ENCODE measurements at regions not wholly inside any gene's neighbourhood (a gene's known extent, or its start where the extent isn't known, plus 50 kb on each side); places are given as distances from the start of the nearest gene placed in this dataset.

- CTCF ChIA-PET (ENCODE audit: unreplicated experiment): no interaction called here
- Histone ChIP-seq H3K4me1 (ENCODE audit: insufficient read depth, low read length, poor library complexity, severe bottlenecking) (no peaks in the 10 kb centered on the region), H3K79me2 (ENCODE audit: insufficient read depth, low read depth, low read length) (no peaks in the 10 kb centered on the region), H3K4me2 (ENCODE audit: low read length) (no peak overlapping the region), H3K27ac (ENCODE audit: low read depth, low read length, poor library complexity, severe bottlenecking) (no peak overlapping the region), H3K4me3 (ENCODE audit: low read depth, low read length, poor library complexity, severe bottlenecking) (no peak overlapping the region), H4K20me1 (ENCODE audit: insufficient read depth, low read length) (no peaks in the 10 kb centered on the region), H2AFZ (ENCODE audit: low read length) (no peak overlapping the region), H3K9me2 (ENCODE audit: insufficient read depth, low read length) (no peaks in the 10 kb centered on the region), H3K36me3 (ENCODE audit: insufficient read depth, low read length) (no peaks in the 10 kb centered on the region), H3K9me3 (ENCODE audit: low read length) (0 out of 2 replicates have a peak, but pooled peaks cover 3% of the 10 kb centered on the region)
- intact Hi-C loops (cut with micrococcal nuclease; ENCODE audit: unreplicated experiment): no loop called here
- TF ChIP-seq EZH2phosphoT487 (IDR thresholded peaks at IDR 0.05; ENCODE audit: borderline replicate concordance, low read depth, low read length): no peak
- TF ChIP-seq, protein P1, sequence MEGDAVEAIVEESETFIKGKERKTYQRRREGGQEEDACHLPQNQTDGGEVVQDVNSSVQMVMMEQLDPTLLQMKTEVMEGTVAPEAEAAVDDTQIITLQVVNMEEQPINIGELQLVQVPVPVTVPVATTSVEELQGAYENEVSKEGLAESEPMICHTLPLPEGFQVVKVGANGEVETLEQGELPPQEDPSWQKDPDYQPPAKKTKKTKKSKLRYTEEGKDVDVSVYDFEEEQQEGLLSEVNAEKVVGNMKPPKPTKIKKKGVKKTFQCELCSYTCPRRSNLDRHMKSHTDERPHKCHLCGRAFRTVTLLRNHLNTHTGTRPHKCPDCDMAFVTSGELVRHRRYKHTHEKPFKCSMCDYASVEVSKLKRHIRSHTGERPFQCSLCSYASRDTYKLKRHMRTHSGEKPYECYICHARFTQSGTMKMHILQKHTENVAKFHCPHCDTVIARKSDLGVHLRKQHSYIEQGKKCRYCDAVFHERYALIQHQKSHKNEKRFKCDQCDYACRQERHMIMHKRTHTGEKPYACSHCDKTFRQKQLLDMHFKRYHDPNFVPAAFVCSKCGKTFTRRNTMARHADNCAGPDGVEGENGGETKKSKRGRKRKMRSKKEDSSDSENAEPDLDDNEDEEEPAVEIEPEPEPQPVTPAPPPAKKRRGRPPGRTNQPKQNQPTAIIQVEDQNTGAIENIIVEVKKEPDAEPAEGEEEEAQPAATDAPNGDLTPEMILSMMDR (conservative IDR thresholded peaks at IDR 0.05; ENCODE audit: low read length): no peak
- no peak for DNase-seq (ENCODE audit: low spot score)
- POLR2A ChIA-PET: no interaction called here
- no TSS peak for BruUV-seq (replicated peaks)
Measured at GRCh38 chr14:84084056-84084630, 1445.8 kb upstream of the FLRT2 start.

DNA sequence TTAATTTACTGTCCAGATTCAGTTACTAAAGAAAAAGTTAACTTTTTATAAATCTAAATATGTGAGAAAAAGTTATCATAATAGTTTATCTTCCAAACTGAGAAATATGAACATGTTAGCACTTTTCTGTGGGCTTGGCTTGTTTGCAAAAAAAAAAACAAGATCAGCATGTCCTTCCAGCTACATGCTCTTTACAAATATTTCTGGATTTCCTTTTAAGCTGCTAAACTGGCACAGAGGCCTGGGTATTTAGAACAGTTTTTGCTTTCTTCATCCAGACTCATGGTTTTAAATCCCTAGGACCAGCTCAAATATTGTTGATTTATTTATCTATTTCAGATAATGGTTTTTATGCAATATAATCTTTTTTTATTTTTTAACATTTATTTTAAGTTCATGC is 1444.5 kb upstream of the FLRT2 start:
- Histone ChIP-seq H3K9me3 (ENCODE audit: low read length) (0 out of 2 replicates have a peak, but pooled peaks cover 3% of the 10 kb centered on the region), H3K4me3 (ENCODE audit: low read depth, low read length, poor library complexity, severe bottlenecking) (no peak overlapping the region), H3K27ac (ENCODE audit: low read depth, low read length, poor library complexity, severe bottlenecking) (no peak overlapping the region), H3K79me2 (ENCODE audit: insufficient read depth, low read depth, low read length) (no peaks in the 10 kb centered on the region), H3K4me2 (ENCODE audit: low read length) (no peak overlapping the region), H2AFZ (ENCODE audit: low read length) (no peak overlapping the region), H3K9me2 (ENCODE audit: insufficient read depth, low read length) (no peaks in the 10 kb centered on the region), H3K4me1 (ENCODE audit: insufficient read depth, low read length, poor library complexity, severe bottlenecking) (no peaks in the 10 kb centered on the region), H4K20me1 (ENCODE audit: insufficient read depth, low read length) (no peaks in the 10 kb centered on the region), H3K36me3 (ENCODE audit: insufficient read depth, low read length) (no peaks in the 10 kb centered on the region)
- BruUV-seq (replicated peaks): no TSS peak
- no peak for DNase-seq (ENCODE audit: low spot score)
- no peak for TF ChIP-seq EZH2phosphoT487 (IDR thresholded peaks at IDR 0.05; ENCODE audit: borderline replicate concordance, low read depth, low read length)
- TF ChIP-seq, protein P1 (conservative IDR thresholded peaks at IDR 0.05; ENCODE audit: low read length): no peak
- CTCF ChIA-PET (ENCODE audit: unreplicated experiment): no interaction called here
- POLR2A ChIA-PET: no interaction called here
- intact Hi-C loops (cut with micrococcal nuclease; ENCODE audit: unreplicated experiment): no loop called here

- Histone ChIP-seq H3K36me3 (ENCODE audit: insufficient read depth, low read length) (no peaks in the 10 kb centered on the region), H3K4me1 (ENCODE audit: insufficient read depth, low read length, poor library complexity, severe bottlenecking) (no peaks in the 10 kb centered on the region), H3K79me2 (ENCODE audit: insufficient read depth, low read depth, low read length) (no peaks in the 10 kb centered on the region), H3K27ac (ENCODE audit: low read depth, low read length, poor library complexity, severe bottlenecking) (no peak overlapping the region), H3K4me2 (ENCODE audit: low read length) (no peak overlapping the region), H4K20me1 (ENCODE audit: insufficient read depth, low read length) (no peaks in the 10 kb centered on the region), H3K9me2 (ENCODE audit: insufficient read depth, low read length) (no peaks in the 10 kb centered on the region), H3K4me3 (ENCODE audit: low read depth, low read length, poor library complexity, severe bottlenecking) (no peak overlapping the region), H2AFZ (ENCODE audit: low read length) (no peak overlapping the region), H3K9me3 (ENCODE audit: low read length) (0 out of 2 replicates have a peak, but pooled peaks cover 3% of the 10 kb centered on the region)
- TF ChIP-seq EZH2phosphoT487 (IDR thresholded peaks at IDR 0.05; ENCODE audit: borderline replicate concordance, low read depth, low read length): no peak
- TF ChIP-seq, protein P1 (conservative IDR thresholded peaks at IDR 0.05; ENCODE audit: low read length): no peak
- intact Hi-C loops (cut with micrococcal nuclease; ENCODE audit: unreplicated experiment): no loop called here
- no peak for DNase-seq (ENCODE audit: low spot score)
- no TSS peak for BruUV-seq (replicated peaks)
- ChIA-PET CTCF (ENCODE audit: unreplicated experiment) (no interaction called here), POLR2A (interaction anchor here (0.7 kb wide), 1 partner anchor 22 kb away, joined by 3 read pairs; no protein-coding TSS in a partner anchor)
Measured at GRCh38 chr14:84086714-84087113, 1443.2 kb upstream of the FLRT2 start.

All from OCI-LY7 (cell line).